ENCODE measurements at regions not wholly inside any gene's neighbourhood (a gene's known extent, or its start where the extent isn't known, plus 50 kb on each side); places are given as distances from the start of the nearest gene placed in this dataset.

- H3K9me3 ChIP-seq, result no peaks in the 10 kb centered on the region
- no peak for DNase-seq
- H3K36me3 ChIP-seq, result no peaks in the 10 kb centered on the region
- no peak for TF ChIP-seq CTCF (IDR thresholded peaks at IDR 0.05; ENCODE audit: low read depth, low read length)
- H3K4me1 ChIP-seq, result no peaks in the 10 kb centered on the region
- H3K27me3 ChIP-seq, result peaks cover 4% of the 10 kb centered on the region; the same call in 1 of the 2 replicates
- no peak overlapping the region for H3K4me3 ChIP-seq (ENCODE audit: low read depth, low read length)
Measured at GRCh38 chr2:239697399-239698164, 296.8 kb upstream of the HDAC4 start.

- Histone ChIP-seq H3K27me3 (no peaks in the 10 kb centered on the region; the same call in 1 of the 2 replicates), H3K4me1 (no peaks in the 10 kb centered on the region), H3K4me3 (ENCODE audit: low read depth, low read length) (no peak overlapping the region), H3K9me3 (no peaks in the 10 kb centered on the region), H3K36me3 (no peaks in the 10 kb centered on the region)
- no peak for DNase-seq
- no peak for TF ChIP-seq CTCF (IDR thresholded peaks at IDR 0.05; ENCODE audit: low read depth, low read length)
Measured at GRCh38 chr2:239696559-239697207, 295.9 kb upstream of the HDAC4 start.

GRCh38 chr2:239695728-239696240, 295.0 kb upstream of the HDAC4 start:
- Histone ChIP-seq H3K4me3 (ENCODE audit: low read depth, low read length) (no peak overlapping the region), H3K4me1 (no peaks in the 10 kb centered on the region), H3K9me3 (no peaks in the 10 kb centered on the region), H3K36me3 (no peaks in the 10 kb centered on the region), H3K27me3 (no peaks in the 10 kb centered on the region; the same call in 1 of the 2 replicates)
- no peak for DNase-seq
- no peak for TF ChIP-seq CTCF (IDR thresholded peaks at IDR 0.05; ENCODE audit: low read depth, low read length)

DNA sequence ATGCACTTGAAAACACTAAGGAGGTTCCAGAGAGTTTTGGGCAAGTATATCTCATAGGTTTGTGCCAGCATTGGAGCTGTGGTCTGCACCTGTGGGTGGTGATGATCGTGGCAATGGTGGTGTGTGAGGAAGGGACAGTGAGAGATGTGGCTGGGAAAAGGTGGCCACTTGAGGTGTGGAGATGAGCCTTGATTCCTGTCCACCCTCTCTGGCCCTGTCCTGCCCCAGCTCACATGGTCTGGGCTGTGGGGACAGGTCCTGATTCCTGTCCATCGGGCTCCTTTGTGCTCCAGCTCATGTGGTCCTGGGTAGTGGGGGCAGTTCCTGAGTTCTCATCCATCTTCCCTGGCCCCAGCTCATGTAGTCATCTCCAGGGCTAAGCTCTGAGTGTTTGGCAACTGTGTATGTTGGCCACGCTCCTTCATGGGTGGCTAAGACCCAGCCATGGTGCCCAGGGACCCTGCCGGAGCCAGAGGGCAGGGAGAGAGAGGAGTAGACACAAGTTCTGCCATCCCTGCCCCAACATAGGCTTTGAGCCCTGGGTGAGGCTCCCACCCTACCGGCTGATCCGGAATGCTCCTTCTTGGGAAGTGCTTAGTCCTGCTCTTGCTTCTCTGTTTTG, 294.4 kb upstream of the HDAC4 start:
- Histone ChIP-seq H3K4me3 (ENCODE audit: low read depth, low read length) (no peak overlapping the region), H3K9me3 (no peaks in the 10 kb centered on the region), H3K36me3 (no peaks in the 10 kb centered on the region)

GRCh38 chr2:239694487-239694886, 293.7 kb upstream of the HDAC4 start:
- H3K4me1 ChIP-seq, result no peaks in the 10 kb centered on the region
- no peaks in the 10 kb centered on the region for H3K9me3 ChIP-seq
- no peak overlapping the region for H3K4me3 ChIP-seq (ENCODE audit: low read depth, low read length)
- no peak for DNase-seq
- TF ChIP-seq CTCF (IDR thresholded peaks at IDR 0.05; ENCODE audit: low read depth, low read length), result no peak
- no peaks in the 10 kb centered on the region; the same call in 1 of the 2 replicates for H3K27me3 ChIP-seq
- no peaks in the 10 kb centered on the region for H3K36me3 ChIP-seq

More for the DNA sequence above, 294.4 kb upstream of the HDAC4 start:
- Histone ChIP-seq H3K4me1 (no peaks in the 10 kb centered on the region), H3K27me3 (no peaks in the 10 kb centered on the region; the same call in 1 of the 2 replicates)
- no peak for DNase-seq
- no peak for TF ChIP-seq CTCF (IDR thresholded peaks at IDR 0.05; ENCODE audit: low read depth, low read length)
